ENCODE measurements at regions not wholly inside any gene's neighbourhood (a gene's known extent, or its start where the extent isn't known, plus 50 kb on each side); places are given as distances from the start of the nearest gene placed in this dataset.

GRCh38 chr10:90175161-90175681 lies 473.8 kb downstream of the KIF20B start:
- WGBS, 2 donors: 59 to 67% methylated on average over 7 of the region's 7 CpGs
- intact Hi-C loops (cut with DNase I): no loop called here
- DNase-seq (no peak), ATAC-seq (peak; percentile 15)
- H3K4me3 ChIP-seq: no peak overlapping the region
- no peaks in the 10 kb centered on the region for H3K4me1 ChIP-seq
- no peaks in the 10 kb centered on the region for H3K27me3 ChIP-seq
- no peak overlapping the region for H3K27ac ChIP-seq
- no peaks in the 10 kb centered on the region for H3K9me3 ChIP-seq
- no peaks in the 10 kb centered on the region for H3K36me3 ChIP-seq (replicated peaks in 1 of 2; ENCODE audit: insufficient read depth in 1 of 2, low read depth in 2 of 2)
- no peak for TF ChIP-seq CTCF (IDR thresholded peaks at IDR 0.05)

- Histone ChIP-seq H3K4me3 (no peak overlapping the region), H3K4me1 (no peaks in the 10 kb centered on the region), H3K27me3 (no peaks in the 10 kb centered on the region), H3K36me3 (replicated peaks in 1 of 2; ENCODE audit: insufficient read depth in 1 of 2, low read depth in 2 of 2) (no peaks in the 10 kb centered on the region), H3K9me3 (no peaks in the 10 kb centered on the region), H3K27ac (no peak overlapping the region)
- TF ChIP-seq POLR2A (IDR thresholded peaks at IDR 0.05) (no peak), CTCF (IDR thresholded peaks at IDR 0.05) (no peak)
- DNase-seq: peak in 1 of 4 donors; percentile 6
- no peak for ATAC-seq
- intact Hi-C loops (cut with DNase I): no loop called here
- WGBS, 2 donors: 48 to 52% methylated on average over 5 of the region's 5 CpGs
These were observed 478.5 kb downstream of the KIF20B start for GRCh38 chr10:90179696-90180407.

DNA sequence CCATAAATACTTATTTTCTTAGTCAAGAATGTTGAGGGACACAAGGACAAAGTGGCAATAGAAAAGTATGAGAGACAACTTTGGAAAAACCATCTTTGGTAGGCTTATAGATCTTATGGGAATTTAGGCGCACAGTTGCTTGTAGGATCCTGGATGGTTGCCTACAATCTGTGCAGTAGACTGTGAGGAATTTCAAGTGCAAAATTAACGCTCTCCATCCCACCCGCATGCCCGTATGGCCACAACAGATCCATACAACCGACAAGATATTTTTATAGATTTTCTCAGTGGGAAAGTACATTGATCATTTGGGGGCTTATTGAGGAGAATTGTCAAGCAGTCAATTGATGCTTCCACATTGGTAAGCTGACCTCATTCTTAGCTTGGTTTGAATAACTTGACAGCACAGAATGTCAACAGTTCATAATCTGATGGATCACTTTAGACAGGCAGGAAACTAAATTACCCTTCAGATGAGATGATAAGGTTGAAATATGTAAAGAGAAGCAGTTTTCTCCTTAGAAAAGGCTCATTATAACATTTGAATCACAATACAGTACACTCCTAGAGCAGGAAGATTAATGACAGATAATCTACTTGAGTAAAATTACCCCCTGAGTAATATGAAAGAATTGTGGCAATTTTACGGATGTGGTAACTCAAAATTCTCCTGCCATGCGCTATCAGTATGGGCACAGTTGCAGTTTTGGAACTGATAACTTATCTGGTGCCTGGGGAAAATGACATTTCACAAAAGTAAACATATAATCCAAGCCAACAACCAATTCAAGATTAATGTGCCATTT lies 479.7 kb downstream of the KIF20B start:
- Histone ChIP-seq H3K36me3 (replicated peaks in 1 of 2; ENCODE audit: insufficient read depth in 1 of 2, low read depth in 2 of 2) (no peaks in the 10 kb centered on the region), H3K4me3 (no peak overlapping the region), H3K27me3 (no peaks in the 10 kb centered on the region), H3K9me3 (no peaks in the 10 kb centered on the region), H3K27ac (no peak overlapping the region), H3K4me1 (no peaks in the 10 kb centered on the region)
- 59 to 67% methylated on average over 7 of the region's 7 CpGs for WGBS, 2 donors
- intact Hi-C loops (cut with DNase I): no loop called here
- DNase-seq (no peak), ATAC-seq (no peak)
- TF ChIP-seq CTCF (IDR thresholded peaks at IDR 0.05) (no peak), POLR2A (IDR thresholded peaks at IDR 0.05) (no peak)

- no peak for TF ChIP-seq CTCF (IDR thresholded peaks at IDR 0.05)
- TF ChIP-seq POLR2A (IDR thresholded peaks at IDR 0.05): no peak
- no peaks in the 10 kb centered on the region for H3K36me3 ChIP-seq (replicated peaks in 1 of 2; ENCODE audit: insufficient read depth in 1 of 2, low read depth in 2 of 2)
- ATAC-seq (no peak), DNase-seq (no peak)
- 9 to 12% methylated on average over 1 of the region's 1 CpG for WGBS, 2 donors
- H3K9me3 ChIP-seq: no peaks in the 10 kb centered on the region
- H3K27ac ChIP-seq: no peak overlapping the region
- intact Hi-C loops (cut with DNase I): no loop called here
- H3K27me3 ChIP-seq: no peaks in the 10 kb centered on the region
- H3K4me1 ChIP-seq: no peaks in the 10 kb centered on the region
- no peak overlapping the region for H3K4me3 ChIP-seq
These were observed 491.4 kb downstream of the KIF20B start for GRCh38 chr10:90192825-90193224.

Data from body of pancreas (tissue), 4 donors.